BE2C (cell line): ENCODE measurements at regions not wholly inside any gene's neighbourhood (a gene's known extent, or its start where the extent isn't known, plus 50 kb on each side); places are given as distances from the start of the nearest gene placed in this dataset.
"Not testable (repeated sequence)": the region's sequence is repeated elsewhere in the genome, so short reads cannot be mapped to it uniquely, and the experiment has no call there.

ENCODE experiments used
- DNase-seq: peaks from one replicate; pipeline ENCODE4 v3.0.0-alpha.2; 2020
- H3K27me3 ChIP-seq: fragments of 250-450 bp; sonication (Bioruptor Pico); 2 replicates; pipeline ENCODE4 v1.5.1; 2020; ENCODE audit warnings: mild to moderate bottlenecking
- H3K36me3 ChIP-seq: fragments of 250-450 bp; sonication (Bioruptor Pico); 2 replicates; pipeline ENCODE4 v1.5.1; 2020; ENCODE audit warnings: mild to moderate bottlenecking
- H3K4me1 ChIP-seq: fragments of 250-450 bp; sonication (Bioruptor Pico); 2 replicates; pipeline ENCODE4 v1.5.1; 2020
- H3K4me3 ChIP-seq: 2 replicates; pipeline ENCODE4 v1.5.1; 2011; ENCODE audit warnings: low read depth, low read length
- H3K9me3 ChIP-seq: fragments of 250-450 bp; sonication (Bioruptor Pico); 2 replicates; pipeline ENCODE4 v1.5.1; 2020
- TF ChIP-seq, protein P1 (sequence below): IDR thresholded peaks from 2 replicates; pipeline ENCODE4 v1.5.1; 2012; ENCODE audit warnings: mild to moderate bottlenecking, low read depth, low read length

- H3K27me3 ChIP-seq: peaks cover 4% of the 10 kb centered on the region; the same call in 1 of the 2 replicates
- no peaks in the 10 kb centered on the region for H3K9me3 ChIP-seq
- H3K4me3 ChIP-seq: no peak overlapping the region
- TF ChIP-seq, protein P1, sequence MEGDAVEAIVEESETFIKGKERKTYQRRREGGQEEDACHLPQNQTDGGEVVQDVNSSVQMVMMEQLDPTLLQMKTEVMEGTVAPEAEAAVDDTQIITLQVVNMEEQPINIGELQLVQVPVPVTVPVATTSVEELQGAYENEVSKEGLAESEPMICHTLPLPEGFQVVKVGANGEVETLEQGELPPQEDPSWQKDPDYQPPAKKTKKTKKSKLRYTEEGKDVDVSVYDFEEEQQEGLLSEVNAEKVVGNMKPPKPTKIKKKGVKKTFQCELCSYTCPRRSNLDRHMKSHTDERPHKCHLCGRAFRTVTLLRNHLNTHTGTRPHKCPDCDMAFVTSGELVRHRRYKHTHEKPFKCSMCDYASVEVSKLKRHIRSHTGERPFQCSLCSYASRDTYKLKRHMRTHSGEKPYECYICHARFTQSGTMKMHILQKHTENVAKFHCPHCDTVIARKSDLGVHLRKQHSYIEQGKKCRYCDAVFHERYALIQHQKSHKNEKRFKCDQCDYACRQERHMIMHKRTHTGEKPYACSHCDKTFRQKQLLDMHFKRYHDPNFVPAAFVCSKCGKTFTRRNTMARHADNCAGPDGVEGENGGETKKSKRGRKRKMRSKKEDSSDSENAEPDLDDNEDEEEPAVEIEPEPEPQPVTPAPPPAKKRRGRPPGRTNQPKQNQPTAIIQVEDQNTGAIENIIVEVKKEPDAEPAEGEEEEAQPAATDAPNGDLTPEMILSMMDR: no peak
- H3K36me3 ChIP-seq: no peaks in the 10 kb centered on the region
- DNase-seq: no peak
- H3K4me1 ChIP-seq: no peaks in the 10 kb centered on the region
These were observed 64.8 kb upstream of the TBC1D3K start for GRCh38 chr17:37859451-37859850.

DNA sequence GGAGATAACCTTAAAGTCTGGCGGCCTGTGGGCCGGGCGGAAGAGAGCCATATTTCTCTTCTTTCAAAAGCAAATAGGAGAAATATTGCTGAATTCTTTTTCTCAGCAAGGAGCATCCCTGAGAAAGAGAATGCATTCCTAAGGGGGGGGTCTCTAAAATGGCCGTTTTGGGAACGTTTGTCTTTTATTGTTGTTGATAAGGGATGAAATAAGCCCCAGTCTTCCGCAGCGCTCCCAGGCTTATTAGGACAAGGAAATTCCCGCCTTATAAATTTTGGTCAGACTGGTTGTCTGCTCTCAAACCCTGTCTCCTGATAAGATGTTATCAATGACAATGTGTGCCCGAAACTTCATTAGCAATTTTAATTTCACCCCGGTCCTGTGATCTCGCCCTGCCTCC, 65.8 kb upstream of the TBC1D3K start:
- H3K27me3 ChIP-seq, H3K9me3 ChIP-seq, H3K4me1 ChIP-seq, H3K36me3 ChIP-seq, H3K4me3 ChIP-seq, DNase-seq: not testable (repeated sequence)

DNA sequence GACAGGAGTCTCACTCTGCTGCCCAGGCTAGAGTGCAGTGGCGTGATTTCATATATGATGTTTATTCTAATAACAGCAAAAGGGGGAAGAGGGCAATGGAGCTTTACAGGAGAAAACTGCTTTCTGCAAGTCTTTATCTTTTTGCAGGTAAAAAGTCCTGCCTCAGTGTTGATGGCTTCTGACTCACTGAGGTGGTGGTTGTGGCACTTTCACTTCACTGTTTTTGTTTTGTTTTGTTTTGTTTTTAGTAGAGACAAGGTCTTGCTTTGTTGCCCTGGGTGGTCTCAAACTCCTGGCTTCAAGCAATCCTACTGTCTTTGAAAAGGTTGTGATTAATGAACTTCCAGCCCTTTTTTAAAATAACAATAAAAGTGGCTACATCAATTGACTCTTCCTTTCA, 68.0 kb upstream of the TBC1D3K start:
- Histone ChIP-seq H3K4me3 (no peak overlapping the region), H3K36me3 (no peaks in the 10 kb centered on the region), H3K4me1 (no peaks in the 10 kb centered on the region), H3K9me3 (no peaks in the 10 kb centered on the region), H3K27me3 (peaks cover 4% of the 10 kb centered on the region; the same call in 1 of the 2 replicates)
- no peak for DNase-seq
- TF ChIP-seq, protein P1: no peak

GRCh38 chr17:37849617-37849972, 74.6 kb upstream of the TBC1D3K start:
- no peaks in the 10 kb centered on the region for H3K9me3 ChIP-seq
- H3K4me1 ChIP-seq: no peaks in the 10 kb centered on the region
- H3K27me3 ChIP-seq: peaks cover 4% of the 10 kb centered on the region; the same call in 1 of the 2 replicates
- TF ChIP-seq, protein P1: no peak
- no peaks in the 10 kb centered on the region for H3K36me3 ChIP-seq
- no peak overlapping the region for H3K4me3 ChIP-seq
- DNase-seq: no peak

GRCh38 chr17:37848690-37849616, 75.3 kb upstream of the TBC1D3K start:
- Histone ChIP-seq H3K27me3 (peaks cover 8% of the 10 kb centered on the region; the same call in 1 of the 2 replicates), H3K4me1 (no peaks in the 10 kb centered on the region), H3K4me3 (no peak overlapping the region), H3K9me3 (no peaks in the 10 kb centered on the region), H3K36me3 (no peaks in the 10 kb centered on the region)
- TF ChIP-seq, protein P1: no peak
- no peak for DNase-seq

- Histone ChIP-seq H3K4me1 (no peaks in the 10 kb centered on the region), H3K4me3 (no peak overlapping the region), H3K27me3 (peaks cover 12% of the 10 kb centered on the region; the same call in 1 of the 2 replicates), H3K36me3 (no peaks in the 10 kb centered on the region), H3K9me3 (no peaks in the 10 kb centered on the region)
- TF ChIP-seq, protein P1: no peak
- DNase-seq: no peak
These were observed 76.3 kb upstream of the TBC1D3K start for GRCh38 chr17:37847811-37848331.
